Activated T-helper 1 cell treated with anti-CD3 and anti-CD28 coated beads, Interleukin-12 subunit alpha, Interleukin-12 subunit beta, Interleukin-2, Interleukin-4 antibody, amounts not matched to agents 30 ng/mL and 10 ng/mL and 1 ng/mL, durations not matched to agents 14 hours and 24 hours and 36 hours (primary cell): ENCODE measurements at regions not wholly inside any gene's neighbourhood (a gene's known extent, or its start where the extent isn't known, plus 50 kb on each side); places are given as distances from the start of the nearest gene placed in this dataset.

ENCODE experiments used
- DNase-seq: peaks from one replicate; pipeline ENCODE4 v3.0.0; 2021; ENCODE audit warnings: low spot score
- H3K27ac Mint-ChIP-seq: one replicate; pipeline ENCODE4 v1.8.0; 2021; ENCODE audit warnings: mild to moderate bottlenecking, mixed read lengths
- H3K27me3 Mint-ChIP-seq: one replicate; pipeline ENCODE4 v1.8.0; 2022; ENCODE audit warnings: mild to moderate bottlenecking, moderate library complexity, mixed read lengths; ENCODE audit not compliant: insufficient read depth
- H3K36me3 Mint-ChIP-seq: one replicate; pipeline ENCODE4 v1.8.0; 2021; ENCODE audit warnings: low read depth, mixed read lengths
- H3K4me1 Mint-ChIP-seq: one replicate; pipeline ENCODE4 v1.8.0; 2021; ENCODE audit warnings: low read depth, mixed read lengths
- H3K4me3 Mint-ChIP-seq: one replicate; pipeline ENCODE4 v1.8.0; 2021; ENCODE audit warnings: mild to moderate bottlenecking, moderate library complexity, mixed read lengths
- H3K9me3 Mint-ChIP-seq: one replicate; pipeline ENCODE4 v1.8.0; 2021; ENCODE audit warnings: mixed read lengths
- intact Hi-C: fragments of 100-400 bp; cut with micrococcal nuclease; formaldehyde crosslinking; loops from one replicate; pipeline ENCODE4 v1.15.1; 2024

- DNase-seq = no peak
- H3K27me3 Mint-ChIP-seq = no peaks in the 10 kb centered on the region
- no peak overlapping the region for H3K4me3 Mint-ChIP-seq
- intact Hi-C loops = no loop called here
- no peaks in the 10 kb centered on the region for H3K36me3 Mint-ChIP-seq
- H3K4me1 Mint-ChIP-seq = no peaks in the 10 kb centered on the region
- H3K9me3 Mint-ChIP-seq = peaks cover 8% of the 10 kb centered on the region
- no peak overlapping the region for H3K27ac Mint-ChIP-seq
Measured at GRCh38 chr16:51408357-51408756, 257.3 kb upstream of the SALL1 start.

GRCh38 chr16:51407921-51408320, 256.9 kb upstream of the SALL1 start:
- Mint-ChIP-seq H3K27me3 (no peaks in the 10 kb centered on the region), H3K9me3 (peaks cover 8% of the 10 kb centered on the region), H3K4me3 (no peak overlapping the region), H3K27ac (no peak overlapping the region), H3K4me1 (no peaks in the 10 kb centered on the region), H3K36me3 (no peaks in the 10 kb centered on the region)
- DNase-seq = no peak
- intact Hi-C loops = no loop called here

GRCh38 chr16:51407199-51407598, 256.1 kb upstream of the SALL1 start:
- peaks cover 8% of the 10 kb centered on the region for H3K9me3 Mint-ChIP-seq
- DNase-seq = no peak
- no peak overlapping the region for H3K4me3 Mint-ChIP-seq
- no peaks in the 10 kb centered on the region for H3K27me3 Mint-ChIP-seq
- no peaks in the 10 kb centered on the region for H3K4me1 Mint-ChIP-seq
- no peak overlapping the region for H3K27ac Mint-ChIP-seq
- no peaks in the 10 kb centered on the region for H3K36me3 Mint-ChIP-seq
- intact Hi-C loops = no loop called here

GRCh38 chr16:51405361-51405760, 254.3 kb upstream of the SALL1 start:
- H3K4me3 Mint-ChIP-seq = no peak overlapping the region
- DNase-seq = no peak
- intact Hi-C loops = no loop called here

GRCh38 chr16:51404386-51404785, 253.3 kb upstream of the SALL1 start:
- Mint-ChIP-seq H3K27me3 (no peaks in the 10 kb centered on the region), H3K4me3 (no peak overlapping the region), H3K4me1 (no peaks in the 10 kb centered on the region), H3K27ac (no peak overlapping the region), H3K9me3 (peaks cover 14% of the 10 kb centered on the region), H3K36me3 (no peaks in the 10 kb centered on the region)
- no peak for DNase-seq
- intact Hi-C loops = no loop called here

More at GRCh38 chr16:51405361-51405760, 254.3 kb upstream of the SALL1 start:
- Mint-ChIP-seq H3K27me3 (no peaks in the 10 kb centered on the region), H3K9me3 (peaks cover 14% of the 10 kb centered on the region), H3K27ac (no peak overlapping the region), H3K4me1 (no peaks in the 10 kb centered on the region), H3K36me3 (no peaks in the 10 kb centered on the region)

- DNase-seq = no peak
- intact Hi-C loops = no loop called here
- no peaks in the 10 kb centered on the region for H3K27me3 Mint-ChIP-seq
- H3K36me3 Mint-ChIP-seq = no peaks in the 10 kb centered on the region
- no peaks in the 10 kb centered on the region for H3K4me1 Mint-ChIP-seq
- H3K9me3 Mint-ChIP-seq = peaks cover 14% of the 10 kb centered on the region
- H3K27ac Mint-ChIP-seq = no peak overlapping the region
- H3K4me3 Mint-ChIP-seq = no peak overlapping the region
Measured at GRCh38 chr16:51402785-51403184, 251.7 kb upstream of the SALL1 start.

- Mint-ChIP-seq H3K9me3 (peaks cover 14% of the 10 kb centered on the region), H3K27me3 (no peaks in the 10 kb centered on the region), H3K4me1 (no peaks in the 10 kb centered on the region), H3K4me3 (no peak overlapping the region), H3K36me3 (no peaks in the 10 kb centered on the region), H3K27ac (no peak overlapping the region)
- intact Hi-C loops = no loop called here
- DNase-seq = no peak
Measured at GRCh38 chr16:51402298-51402697, 251.2 kb upstream of the SALL1 start.

- H3K27me3 Mint-ChIP-seq = no peaks in the 10 kb centered on the region
- DNase-seq = no peak
- intact Hi-C loops = no loop called here
- no peaks in the 10 kb centered on the region for H3K4me1 Mint-ChIP-seq
- no peak overlapping the region for H3K4me3 Mint-ChIP-seq
- peaks cover 14% of the 10 kb centered on the region for H3K9me3 Mint-ChIP-seq
- H3K27ac Mint-ChIP-seq = no peak overlapping the region
- H3K36me3 Mint-ChIP-seq = no peaks in the 10 kb centered on the region
Measured at GRCh38 chr16:51401673-51402072, 250.6 kb upstream of the SALL1 start.

GRCh38 chr16:51399908-51400670, 249.0 kb upstream of the SALL1 start:
- no peak for DNase-seq
- H3K4me3 Mint-ChIP-seq = no peak overlapping the region
- H3K36me3 Mint-ChIP-seq = no peaks in the 10 kb centered on the region
- intact Hi-C loops = no loop called here
- no peaks in the 10 kb centered on the region for H3K27me3 Mint-ChIP-seq
- H3K4me1 Mint-ChIP-seq = no peaks in the 10 kb centered on the region
- no peak overlapping the region for H3K27ac Mint-ChIP-seq
- peaks cover 13% of the 10 kb centered on the region for H3K9me3 Mint-ChIP-seq

GRCh38 chr16:51394421-51394820, 243.4 kb upstream of the SALL1 start:
- Mint-ChIP-seq H3K4me1 (no peaks in the 10 kb centered on the region), H3K9me3 (peaks cover 3% of the 10 kb centered on the region), H3K27me3 (peaks cover 4% of the 10 kb centered on the region), H3K4me3 (no peak overlapping the region), H3K36me3 (no peaks in the 10 kb centered on the region), H3K27ac (no peak overlapping the region)
- DNase-seq = no peak
- intact Hi-C loops = no loop called here

GRCh38 chr16:51393381-51394005, 242.4 kb upstream of the SALL1 start:
- H3K36me3 Mint-ChIP-seq = no peaks in the 10 kb centered on the region
- no peak overlapping the region for H3K4me3 Mint-ChIP-seq
- H3K27me3 Mint-ChIP-seq = peaks cover 4% of the 10 kb centered on the region
- DNase-seq = no peak
- H3K9me3 Mint-ChIP-seq = peaks cover 3% of the 10 kb centered on the region
- H3K4me1 Mint-ChIP-seq = no peaks in the 10 kb centered on the region
- intact Hi-C loops = no loop called here
- no peak overlapping the region for H3K27ac Mint-ChIP-seq

GRCh38 chr16:51392521-51393187, 241.6 kb upstream of the SALL1 start:
- Mint-ChIP-seq H3K4me1 (no peaks in the 10 kb centered on the region), H3K27ac (no peak overlapping the region), H3K36me3 (no peaks in the 10 kb centered on the region), H3K4me3 (no peak overlapping the region), H3K9me3 (peaks cover 3% of the 10 kb centered on the region), H3K27me3 (peaks cover 4% of the 10 kb centered on the region)
- intact Hi-C loops = no loop called here
- no peak for DNase-seq

GRCh38 chr16:51391798-51392511, 240.9 kb upstream of the SALL1 start:
- intact Hi-C loops = no loop called here
- no peak for DNase-seq
- H3K4me1 Mint-ChIP-seq = no peaks in the 10 kb centered on the region
- no peaks in the 10 kb centered on the region for H3K36me3 Mint-ChIP-seq
- peaks cover 3% of the 10 kb centered on the region for H3K9me3 Mint-ChIP-seq
- H3K27me3 Mint-ChIP-seq = peaks cover 4% of the 10 kb centered on the region
- no peak overlapping the region for H3K27ac Mint-ChIP-seq
- no peak overlapping the region for H3K4me3 Mint-ChIP-seq
